NOMO-1 (cell line): ENCODE measurements at regions not wholly inside any gene's neighbourhood (a gene's known extent, or its start where the extent isn't known, plus 50 kb on each side); places are given as distances from the start of the nearest gene placed in this dataset.

Source experiments
- DNase-seq, 2 experiments: peaks; one replicate each; lab custom pipeline; 2025; ENCODE audit not compliant: unreplicated experiment in 2 of 2; lab: John Stamatoyannopoulos, UW

GRCh38 chr9:87434366-87434765 is 63.3 kb upstream of the DAPK1 start:
- no peak for DNase-seq

GRCh38 chr9:87435189-87435880 is 62.3 kb upstream of the DAPK1 start:
- no peak for DNase-seq

GRCh38 chr9:87436716-87437115 is 61.0 kb upstream of the DAPK1 start:
- DNase-seq, result no peak

DNA sequence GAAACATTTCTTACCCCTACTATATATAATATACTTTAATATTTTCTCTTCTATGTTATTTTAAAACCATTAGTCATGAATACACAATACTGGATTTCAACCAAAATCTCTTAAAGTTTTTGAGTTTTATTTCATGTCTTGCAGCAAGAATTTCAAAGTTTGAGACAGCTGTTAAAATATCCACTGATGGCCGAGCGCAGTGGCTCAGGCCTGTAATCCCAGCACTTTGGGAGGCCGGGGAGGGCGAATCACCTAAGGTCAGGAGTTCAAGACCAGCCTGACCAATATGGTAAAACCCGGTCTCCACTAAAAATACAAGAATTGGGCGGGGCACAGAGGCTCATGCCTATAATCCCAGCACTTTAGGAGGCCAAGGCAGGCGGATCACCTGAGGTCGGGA is 59.7 kb upstream of the DAPK1 start:
- no peak for DNase-seq

- DNase-seq, result no peak
Measured at GRCh38 chr9:87441251-87441650, 56.4 kb upstream of the DAPK1 start.

DNA sequence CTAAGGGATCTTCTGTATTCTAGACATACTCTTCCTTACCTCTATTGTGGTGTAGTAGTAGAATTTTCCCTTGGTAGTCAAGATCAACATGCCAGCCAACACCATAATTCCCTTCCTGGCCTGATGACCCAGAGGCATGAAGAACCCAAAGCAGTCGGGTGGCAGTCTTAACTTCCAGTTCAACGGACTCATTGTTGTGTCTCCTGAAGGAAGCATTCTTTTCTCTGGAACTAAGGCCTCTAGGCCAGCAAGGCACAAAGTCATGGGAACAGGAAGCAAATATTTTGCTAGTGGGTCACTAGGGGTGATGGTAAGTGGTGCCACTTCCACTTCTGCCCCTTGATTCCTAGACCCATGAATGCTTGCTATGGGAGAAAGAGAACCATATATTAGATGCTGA is 55.2 kb upstream of the DAPK1 start:
- DNase-seq, result no peak

DNA sequence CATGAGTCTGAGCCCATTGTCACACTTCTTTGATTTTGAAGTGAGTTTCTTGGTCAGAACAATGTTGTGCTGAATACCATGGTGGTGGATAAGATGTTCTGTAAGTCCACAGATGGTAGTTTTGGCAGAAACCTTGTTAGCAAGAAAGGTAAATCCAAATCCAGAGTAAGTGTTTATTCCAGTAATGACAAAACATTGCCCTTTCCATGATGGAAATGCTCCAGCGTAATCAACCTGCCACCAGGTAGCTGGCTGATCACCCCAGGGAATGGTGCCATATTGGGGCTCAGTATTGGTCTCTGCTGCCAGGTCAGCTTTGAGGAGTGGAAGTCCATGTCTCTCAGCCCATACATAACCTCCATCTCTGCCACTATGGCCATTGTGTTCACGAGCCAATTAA is 54.7 kb upstream of the DAPK1 start:
- no peak for DNase-seq

DNA sequence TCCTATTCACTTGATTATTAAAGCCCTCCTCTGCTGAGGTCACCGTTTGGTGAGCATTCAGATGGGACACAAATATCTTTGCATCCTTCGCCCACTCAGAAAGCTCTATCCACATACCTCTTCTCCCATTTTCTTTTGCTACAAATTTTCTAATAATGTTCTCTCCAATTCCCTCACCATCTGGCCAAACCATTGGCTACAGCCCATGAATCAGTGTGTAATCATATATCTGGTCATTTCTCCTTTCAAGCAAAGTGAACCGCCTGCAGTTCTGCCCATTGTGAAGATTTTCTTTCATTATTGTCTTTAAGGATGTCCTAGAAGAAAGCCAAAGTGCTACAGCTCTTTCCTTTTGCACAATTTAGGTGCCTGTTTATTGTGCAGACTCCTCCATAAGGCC is 54.2 kb upstream of the DAPK1 start:
- no peak for DNase-seq

DNA sequence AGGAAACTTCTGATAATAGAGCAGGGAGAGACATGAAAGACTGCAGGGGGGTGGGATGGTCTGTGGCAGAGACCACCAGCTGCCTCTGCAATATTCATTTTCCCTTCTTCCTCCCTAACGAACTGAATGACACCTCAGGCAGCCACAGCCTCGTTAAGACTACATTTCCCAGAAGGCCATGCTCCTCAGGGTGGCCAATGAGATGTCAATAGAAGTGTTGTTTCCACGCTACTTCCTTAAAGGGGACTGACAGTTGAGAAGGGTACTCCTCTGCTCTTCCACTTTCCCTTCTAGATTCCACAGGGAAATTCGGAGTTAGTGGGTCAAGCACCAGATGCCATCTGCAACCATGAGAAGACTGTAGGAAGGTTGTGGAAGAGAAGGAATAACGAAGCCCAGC is 52.0 kb upstream of the DAPK1 start:
- DNase-seq, result peak in 1 of 2 experiments; percentile 6

DNA sequence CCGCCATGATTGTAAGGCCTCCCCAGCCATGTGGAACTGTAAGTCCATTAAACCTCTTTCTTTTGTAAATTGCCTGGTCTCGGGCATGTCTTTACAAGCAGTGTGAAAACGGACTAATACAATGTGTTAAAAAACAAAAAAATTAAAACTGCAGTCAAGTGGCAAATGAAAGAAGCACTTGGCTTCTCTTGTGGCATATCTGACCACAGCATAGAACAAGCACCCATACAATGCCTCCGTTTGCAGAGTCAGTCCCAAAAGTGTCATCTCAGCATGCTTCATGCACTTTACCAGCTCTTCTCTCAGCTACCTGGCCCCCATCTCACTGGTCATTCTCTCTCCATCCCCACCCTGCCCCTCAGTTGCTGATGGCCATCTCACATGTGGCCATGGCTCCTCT is 51.1 kb upstream of the DAPK1 start:
- no peak for DNase-seq

GRCh38 chr9:87447547-87448432 is 49.9 kb upstream of the DAPK1 start:
- DNase-seq, result no peak
